Liver (tissue), 8 donors: ENCODE measurements at regions not wholly inside any gene's neighbourhood (a gene's known extent, or its start where the extent isn't known, plus 50 kb on each side); places are given as distances from the start of the nearest gene placed in this dataset.

Experiments used
- DNase-seq: peaks from one replicate; pipeline ENCODE4 v3.0.0-alpha.2; 2017; ENCODE audit warnings: low spot score
- H3K27ac ChIP-seq, 2 donors: one replicate each; pipeline ENCODE4 v1.7.0; 2013; ENCODE audit warnings: inconsistent platforms in 2 of 2, low read length in 2 of 2, control low read depth in 1 of 2, low read depth in 1 of 2, mild to moderate bottlenecking in 1 of 2
- H3K27me3 ChIP-seq, 4 donors: one replicate each; pipeline versions ENCODE4 v1.6.1 to v1.7.0; 2013; ENCODE audit warnings: low read length in 3 of 4, inconsistent platforms in 1 of 4, mild to moderate bottlenecking in 1 of 4, moderate library complexity in 1 of 4; ENCODE audit not compliant: control insufficient read depth in 4 of 4, insufficient read depth in 4 of 4
- H3K36me3 ChIP-seq, 4 donors: one replicate each; pipeline versions ENCODE4 v1.6.1 to v1.7.0; 2013; ENCODE audit warnings: low read length in 3 of 4, mild to moderate bottlenecking in 3 of 4, low read depth in 1 of 4, moderate library complexity in 1 of 4; ENCODE audit not compliant: control insufficient read depth in 4 of 4, insufficient read depth in 3 of 4
- H3K4me1 ChIP-seq, 4 donors: one replicate each; pipeline versions ENCODE4 v1.6.1 to v1.7.0; 2013; ENCODE audit warnings: low read length in 3 of 4, mild to moderate bottlenecking in 3 of 4, moderate library complexity in 1 of 4; ENCODE audit not compliant: control insufficient read depth in 4 of 4, insufficient read depth in 4 of 4
- H3K4me3 ChIP-seq, 3 donors: one replicate each; pipeline versions ENCODE4 v1.6.1 to v1.7.0; 2013; ENCODE audit warnings: low read length in 3 of 3, control low read depth in 1 of 3, low read depth in 1 of 3, mild to moderate bottlenecking in 1 of 3
- H3K9ac ChIP-seq, 2 donors: one replicate each; pipeline ENCODE4 v1.7.0; 2013; ENCODE audit warnings: low read length in 2 of 2, mild to moderate bottlenecking in 2 of 2, moderate library complexity in 2 of 2, control low read depth in 1 of 2, low read depth in 1 of 2
- H3K9me3 ChIP-seq, 4 donors: one replicate each; pipeline versions ENCODE4 v1.6.1 to v1.7.0; 2013; ENCODE audit warnings: low read length in 3 of 4; ENCODE audit not compliant: control insufficient read depth in 4 of 4
- ATF3 ChIP-seq: IDR thresholded peaks from 2 replicates; pipeline ENCODE4 v1.6.1; 2016; ENCODE audit warnings: antibody characterized with exemption
- CTCF ChIP-seq: fragments of 150-350 bp; IDR thresholded peaks from 2 replicates; pipeline ENCODE4 v1.5.1; 2017; ENCODE audit warnings: improper control_type of control experiment, low read depth, low read length; ENCODE audit not compliant: missing input control
- EGR1 ChIP-seq, 2 donors: IDR thresholded peaks; 2 replicates each; pipeline ENCODE4 v1.6.1; 2016 to 2018; ENCODE audit warnings: antibody characterized with exemption in 2 of 2, low read depth in 2 of 2
- FOXA1 ChIP-seq: IDR thresholded peaks from 2 replicates; pipeline ENCODE4 v1.6.1; 2016; ENCODE audit warnings: antibody characterized with exemption
- FOXA2 ChIP-seq: IDR thresholded peaks from 2 replicates; pipeline ENCODE4 v1.6.1; 2016; ENCODE audit warnings: antibody characterized with exemption
- GABPA ChIP-seq, 2 donors: IDR thresholded peaks in 1 of 2; conservative IDR thresholded peaks in 1 of 2; 2 replicates each; pipeline ENCODE4 v1.6.1; 2016; ENCODE audit warnings: antibody characterized with exemption in 2 of 2, mild to moderate bottlenecking in 1 of 2, moderate library complexity in 1 of 2
- HNF4A ChIP-seq, 2 donors: conservative IDR thresholded peaks; 2 replicates each; pipeline ENCODE4 v1.6.1; 2016; ENCODE audit warnings: antibody characterized with exemption in 2 of 2, mild to moderate bottlenecking in 2 of 2
- HNF4G ChIP-seq: IDR thresholded peaks from 2 replicates; pipeline ENCODE4 v1.6.1; 2016; ENCODE audit warnings: antibody characterized with exemption
- JUND ChIP-seq, 2 donors: IDR thresholded peaks; 2 replicates each; pipeline ENCODE4 v1.6.1; 2016; ENCODE audit warnings: antibody characterized with exemption in 2 of 2
- NR2F2 ChIP-seq: IDR thresholded peaks from 2 replicates; pipeline ENCODE4 v1.6.1; 2016; ENCODE audit warnings: antibody characterized with exemption
- RAD21 ChIP-seq, 2 donors: IDR thresholded peaks; 2 replicates each; pipeline ENCODE4 v1.6.1; 2016; ENCODE audit warnings: antibody characterized with exemption in 2 of 2, mild to moderate bottlenecking in 2 of 2
- REST ChIP-seq: IDR thresholded peaks from 2 replicates; pipeline ENCODE4 v1.6.1; 2016; ENCODE audit warnings: antibody characterized with exemption, mild to moderate bottlenecking
- RXRA ChIP-seq, 2 donors: IDR thresholded peaks; 2 replicates each; pipeline ENCODE4 v1.6.1; 2017 to 2018; ENCODE audit warnings: antibody characterized with exemption in 2 of 2, mild to moderate bottlenecking in 1 of 2
- TAF1 ChIP-seq: conservative IDR thresholded peaks from 2 replicates; pipeline ENCODE4 v1.6.1; 2016; ENCODE audit warnings: antibody characterized with exemption, mild to moderate bottlenecking
- ZBTB33 ChIP-seq: IDR thresholded peaks from 2 replicates; pipeline ENCODE4 v1.6.1; 2016; ENCODE audit warnings: antibody characterized with exemption
- WGBS: extraction: QIAGEN DNeasy Blood & Tissue Kit; methylation state at CpG from one replicate; pipeline ENCODE4 v1.1.7; 2013; 5-methylcytosine and 5-hydroxymethylcytosine counted together
- donor health status: healthy.
- donor health status: healthy.
- donor health status: healthy.
- donor health status: healthy.
- donor health status: healthy.

GRCh38 chr6:111997078-111997852 is 56.6 kb upstream of the CCN6 start:
- TF ChIP-seq HNF4G (no peak), ZBTB33 (no peak), CTCF (peak; percentile 94), FOXA2 (no peak), RAD21 (IDR thresholded peaks at IDR 0.05) (peak; percentile 97 to 99)
- 23% methylated on average over 23 of the region's 23 CpGs for WGBS
- DNase-seq = peak; percentile 71

GRCh38 chr6:111997853-111998208 is 56.1 kb upstream of the CCN6 start:
- H3K36me3 ChIP-seq = no peaks in the 10 kb centered on the region
- no peak overlapping the region for H3K9ac ChIP-seq
- H3K4me1 ChIP-seq = peaks cover 0 to 3% (median 0%) of the 10 kb centered on the region in 4 donors
- no peak for TF ChIP-seq CTCF
- no peak overlapping the region for H3K4me3 ChIP-seq
- no peaks in the 10 kb centered on the region for H3K9me3 ChIP-seq
- no peaks in the 10 kb centered on the region for H3K27me3 ChIP-seq
- WGBS = 81% methylated on average over 6 of the region's 6 CpGs
- H3K27ac ChIP-seq = no peak overlapping the region
- no peak for DNase-seq

More at GRCh38 chr6:111997078-111997852, 56.6 kb upstream of the CCN6 start:
- Histone ChIP-seq H3K27me3 (no peaks in the 10 kb centered on the region), H3K9ac (no peak overlapping the region), H3K27ac (no peak overlapping the region), H3K4me3 (no peak overlapping the region), H3K36me3 (no peaks in the 10 kb centered on the region), H3K4me1 (peaks cover 0 to 3% (median 0%) of the 10 kb centered on the region in 4 donors), H3K9me3 (no peaks in the 10 kb centered on the region)

GRCh38 chr6:112002307-112002706 is 51.6 kb upstream of the CCN6 start:
- Histone ChIP-seq H3K27me3 (no peaks in the 10 kb centered on the region), H3K36me3 (no peaks in the 10 kb centered on the region), H3K4me1 (no peaks in the 10 kb centered on the region), H3K9ac (no peak overlapping the region), H3K27ac (no peak overlapping the region), H3K9me3 (no peaks in the 10 kb centered on the region), H3K4me3 (no peak overlapping the region)
- WGBS = 100% methylated on average over 1 of the region's 1 CpG
- no peak for DNase-seq
- TF ChIP-seq EGR1 (IDR thresholded peaks at IDR 0.05; ENCODE audit: low read depth in 2 of 2) (no peak), FOXA2 (no peak), JUND (IDR thresholded peaks at IDR 0.05) (no peak), TAF1 (no peak), ATF3 (no peak), REST (no peak), GABPA (IDR thresholded peaks at IDR 0.05 in 1 of 2, conservative IDR thresholded peaks at IDR 0.05 in 1 of 2) (no peak), RXRA (IDR thresholded peaks at IDR 0.05) (no peak), FOXA1 (no peak), HNF4G (no peak), NR2F2 (no peak), ZBTB33 (no peak), HNF4A (conservative IDR thresholded peaks at IDR 0.05) (no peak), RAD21 (IDR thresholded peaks at IDR 0.05) (no peak)
